ENCODE measurements at regions not wholly inside any gene's neighbourhood (a gene's known extent, or its start where the extent isn't known, plus 50 kb on each side); places are given as distances from the start of the nearest gene placed in this dataset.

DNA sequence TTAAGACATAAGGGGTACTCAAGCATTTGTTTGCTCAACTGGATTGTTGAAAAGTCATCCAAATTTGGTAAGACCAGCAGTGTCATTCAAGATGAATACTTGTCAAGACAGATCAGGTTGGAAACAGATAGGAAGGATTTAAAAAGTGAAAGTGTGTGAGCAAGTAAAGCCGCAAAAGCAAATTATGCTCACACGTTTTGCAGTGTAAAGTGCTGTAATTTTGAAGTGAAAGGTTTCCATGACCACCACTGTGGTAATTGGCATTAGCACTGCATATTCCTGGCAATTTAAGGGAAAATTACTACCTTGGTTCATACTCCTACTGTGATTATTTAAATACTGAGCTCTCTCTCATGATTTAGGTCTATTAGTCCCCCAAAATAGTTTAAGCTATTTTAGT, 704.1 kb upstream of the CCDC179 start:
- Histone ChIP-seq H2AK5ac (ENCODE audit: low read depth, low read length) (no peak overlapping the region), H2BK120ac (ENCODE audit: low read depth, low read length) (no peak overlapping the region), H3K23ac (ENCODE audit: low read depth, low read length, poor library complexity) (no peak overlapping the region), H4K91ac (ENCODE audit: low read depth, low read length, poor library complexity) (no peak overlapping the region), H3K4me3 (ENCODE audit: low read length in 2 of 2) (no peak overlapping the region), H3K4ac (ENCODE audit: low read length) (no peak overlapping the region), H3K27me3 (ENCODE audit: control insufficient read depth in 3 of 3, insufficient read depth in 3 of 3, low read depth in 1 of 3, low read length in 3 of 3) (no peaks in the 10 kb centered on the region), H3K79me1 (ENCODE audit: low read depth, low read length) (no peaks in the 10 kb centered on the region), H3K9ac (ENCODE audit: low read depth, low read length, poor library complexity) (no peak overlapping the region), H2AFZ (ENCODE audit: low read length) (no peak overlapping the region), H2BK15ac (ENCODE audit: low read length) (no peak overlapping the region), H3K14ac (ENCODE audit: low read length) (no peak overlapping the region), H3K36me3 (replicated peaks in 1 of 2; ENCODE audit: control insufficient read depth in 2 of 2, insufficient read depth in 2 of 2, low read length in 2 of 2) (no peaks in the 10 kb centered on the region), H3K4me2 (ENCODE audit: insufficient read depth, low read length, poor library complexity, severe bottlenecking) (no peak overlapping the region), H3K4me1 (ENCODE audit: control insufficient read depth in 2 of 2, insufficient read depth in 1 of 2, low read depth in 1 of 2, low read length in 2 of 2) (no peaks in the 10 kb centered on the region), H2BK5ac (ENCODE audit: low read length) (no peak overlapping the region), H3K27ac (replicated peaks; ENCODE audit: low read length) (no peak overlapping the region), H3K9me3 (replicated peaks in 1 of 2; ENCODE audit: control insufficient read depth in 2 of 2, insufficient read depth in 1 of 2, low read depth in 1 of 2, low read length in 2 of 2) (no peaks in the 10 kb centered on the region), H4K8ac (ENCODE audit: low read depth, low read length) (no peak overlapping the region), H2BK12ac (ENCODE audit: low read length) (no peak overlapping the region), H3K18ac (ENCODE audit: low read length) (no peak overlapping the region)
- no CpG with 5 or more reads among the region's 2 CpGs for WGBS, 2 donors (ENCODE audit: extremely low coverage in 2 of 2, insufficient read length in 2 of 2, insufficient replicate concordance in 1 of 2)
- DNase-seq (ENCODE audit: low spot score) = no peak

DNA sequence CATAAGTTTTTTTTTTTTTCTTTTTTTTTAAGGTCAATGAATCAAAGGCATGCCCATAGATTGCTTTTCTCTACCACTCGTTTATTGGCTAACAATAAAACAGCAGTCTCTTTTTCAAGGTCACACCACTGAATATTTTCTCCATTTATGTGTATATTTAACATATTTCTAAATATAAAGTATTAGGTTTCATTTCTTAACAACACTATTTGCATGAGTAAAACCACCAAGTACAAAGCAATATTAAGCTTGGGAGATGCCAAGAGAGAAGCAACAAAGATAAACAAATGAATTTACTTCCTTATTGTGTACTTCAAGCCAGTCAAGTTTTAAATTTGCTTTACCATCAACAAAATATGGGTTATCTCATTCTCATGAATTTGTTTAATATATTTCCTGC, 708.9 kb upstream of the CCDC179 start:
- H3K14ac ChIP-seq (ENCODE audit: low read length) = no peak overlapping the region
- no peak overlapping the region for H2AFZ ChIP-seq (ENCODE audit: low read length)
- H3K27me3 ChIP-seq (ENCODE audit: control insufficient read depth in 3 of 3, insufficient read depth in 3 of 3, low read depth in 1 of 3, low read length in 3 of 3) = no peaks in the 10 kb centered on the region
- H3K9me3 ChIP-seq (replicated peaks in 1 of 2; ENCODE audit: control insufficient read depth in 2 of 2, insufficient read depth in 1 of 2, low read depth in 1 of 2, low read length in 2 of 2) = no peaks in the 10 kb centered on the region
- H2AK5ac ChIP-seq (ENCODE audit: low read depth, low read length) = no peak overlapping the region
- no peak overlapping the region for H3K4ac ChIP-seq (ENCODE audit: low read length)
- H2BK15ac ChIP-seq (ENCODE audit: low read length) = no peak overlapping the region
- H3K27ac ChIP-seq (replicated peaks; ENCODE audit: low read length) = no peak overlapping the region
- no peak overlapping the region for H2BK5ac ChIP-seq (ENCODE audit: low read length)
- no peak overlapping the region for H3K18ac ChIP-seq (ENCODE audit: low read length)
- H3K36me3 ChIP-seq (replicated peaks in 1 of 2; ENCODE audit: control insufficient read depth in 2 of 2, insufficient read depth in 2 of 2, low read length in 2 of 2) = no peaks in the 10 kb centered on the region
- H3K9ac ChIP-seq (ENCODE audit: low read depth, low read length, poor library complexity) = no peak overlapping the region
- H3K4me2 ChIP-seq (ENCODE audit: insufficient read depth, low read length, poor library complexity, severe bottlenecking) = no peak overlapping the region
- no peaks in the 10 kb centered on the region for H3K4me1 ChIP-seq (ENCODE audit: control insufficient read depth in 2 of 2, insufficient read depth in 1 of 2, low read depth in 1 of 2, low read length in 2 of 2)
- no peak overlapping the region for H4K8ac ChIP-seq (ENCODE audit: low read depth, low read length)
- no peak overlapping the region for H3K23ac ChIP-seq (ENCODE audit: low read depth, low read length, poor library complexity)
- no peaks in the 10 kb centered on the region for H3K79me1 ChIP-seq (ENCODE audit: low read depth, low read length)
- H4K91ac ChIP-seq (ENCODE audit: low read depth, low read length, poor library complexity) = no peak overlapping the region
- H2BK120ac ChIP-seq (ENCODE audit: low read depth, low read length) = no peak overlapping the region
- no peak overlapping the region for H2BK12ac ChIP-seq (ENCODE audit: low read length)
- H3K4me3 ChIP-seq (ENCODE audit: low read length in 2 of 2) = no peak overlapping the region
- no CpG with 5 or more reads among the region's 1 CpG for WGBS, 2 donors (ENCODE audit: extremely low coverage in 2 of 2, insufficient read length in 2 of 2, insufficient replicate concordance in 1 of 2)
- DNase-seq (ENCODE audit: low spot score) = no peak

DNA sequence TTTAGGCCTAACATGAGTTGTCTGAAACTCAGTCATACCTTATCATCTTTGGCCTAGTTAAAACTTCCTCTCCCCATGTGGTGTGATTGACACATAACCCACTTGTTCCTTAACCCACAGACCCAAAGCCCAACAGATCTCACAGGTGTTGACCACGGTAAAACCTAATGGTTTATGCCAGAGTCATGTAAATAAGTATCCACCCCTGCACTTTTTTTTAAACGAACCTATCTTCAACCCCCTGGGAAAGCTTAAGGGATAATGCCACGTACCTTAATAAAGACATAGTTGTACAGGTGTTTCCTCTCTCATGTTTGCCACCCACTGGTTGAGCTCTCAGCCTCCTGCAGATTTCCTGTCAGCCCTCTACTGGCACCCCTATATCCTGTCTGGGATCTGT, 709.3 kb upstream of the CCDC179 start:
- Histone ChIP-seq H3K27me3 (ENCODE audit: control insufficient read depth in 3 of 3, insufficient read depth in 3 of 3, low read depth in 1 of 3, low read length in 3 of 3) (no peaks in the 10 kb centered on the region), H3K4me1 (ENCODE audit: control insufficient read depth in 2 of 2, insufficient read depth in 1 of 2, low read depth in 1 of 2, low read length in 2 of 2) (no peaks in the 10 kb centered on the region), H2BK120ac (ENCODE audit: low read depth, low read length) (no peak overlapping the region), H4K91ac (ENCODE audit: low read depth, low read length, poor library complexity) (no peak overlapping the region), H3K9ac (ENCODE audit: low read depth, low read length, poor library complexity) (no peak overlapping the region), H2BK15ac (ENCODE audit: low read length) (no peak overlapping the region), H2BK5ac (ENCODE audit: low read length) (no peak overlapping the region), H4K8ac (ENCODE audit: low read depth, low read length) (no peak overlapping the region), H3K27ac (replicated peaks; ENCODE audit: low read length) (no peak overlapping the region), H3K23ac (ENCODE audit: low read depth, low read length, poor library complexity) (no peak overlapping the region), H3K4me2 (ENCODE audit: insufficient read depth, low read length, poor library complexity, severe bottlenecking) (no peak overlapping the region), H2AFZ (ENCODE audit: low read length) (no peak overlapping the region), H3K79me1 (ENCODE audit: low read depth, low read length) (no peaks in the 10 kb centered on the region), H3K4me3 (ENCODE audit: low read length in 2 of 2) (no peak overlapping the region), H3K14ac (ENCODE audit: low read length) (no peak overlapping the region), H3K36me3 (replicated peaks in 1 of 2; ENCODE audit: control insufficient read depth in 2 of 2, insufficient read depth in 2 of 2, low read length in 2 of 2) (no peaks in the 10 kb centered on the region), H3K4ac (ENCODE audit: low read length) (no peak overlapping the region), H3K18ac (ENCODE audit: low read length) (no peak overlapping the region), H2AK5ac (ENCODE audit: low read depth, low read length) (no peak overlapping the region), H2BK12ac (ENCODE audit: low read length) (no peak overlapping the region), H3K9me3 (replicated peaks in 1 of 2; ENCODE audit: control insufficient read depth in 2 of 2, insufficient read depth in 1 of 2, low read depth in 1 of 2, low read length in 2 of 2) (no peaks in the 10 kb centered on the region)
- no CpG with 5 or more reads among the region's 3 CpGs for WGBS, 2 donors (ENCODE audit: extremely low coverage in 2 of 2, insufficient read length in 2 of 2, insufficient replicate concordance in 1 of 2)
- no peak for DNase-seq (ENCODE audit: low spot score)

- Histone ChIP-seq H3K4me1 (ENCODE audit: control insufficient read depth in 2 of 2, insufficient read depth in 1 of 2, low read depth in 1 of 2, low read length in 2 of 2) (no peaks in the 10 kb centered on the region), H3K4ac (ENCODE audit: low read length) (no peak overlapping the region), H3K4me2 (ENCODE audit: insufficient read depth, low read length, poor library complexity, severe bottlenecking) (no peak overlapping the region), H3K79me1 (ENCODE audit: low read depth, low read length) (no peaks in the 10 kb centered on the region), H3K9me3 (replicated peaks in 1 of 2; ENCODE audit: control insufficient read depth in 2 of 2, insufficient read depth in 1 of 2, low read depth in 1 of 2, low read length in 2 of 2) (no peaks in the 10 kb centered on the region), H3K14ac (ENCODE audit: low read length) (no peak overlapping the region), H2BK120ac (ENCODE audit: low read depth, low read length) (no peak overlapping the region), H3K23ac (ENCODE audit: low read depth, low read length, poor library complexity) (no peak overlapping the region), H2BK15ac (ENCODE audit: low read length) (no peak overlapping the region), H3K27me3 (ENCODE audit: control insufficient read depth in 3 of 3, insufficient read depth in 3 of 3, low read depth in 1 of 3, low read length in 3 of 3) (no peaks in the 10 kb centered on the region), H2AFZ (ENCODE audit: low read length) (no peak overlapping the region), H4K91ac (ENCODE audit: low read depth, low read length, poor library complexity) (no peak overlapping the region), H3K4me3 (ENCODE audit: low read length in 2 of 2) (no peak overlapping the region), H3K18ac (ENCODE audit: low read length) (no peak overlapping the region), H2AK5ac (ENCODE audit: low read depth, low read length) (no peak overlapping the region), H3K36me3 (replicated peaks in 1 of 2; ENCODE audit: control insufficient read depth in 2 of 2, insufficient read depth in 2 of 2, low read length in 2 of 2) (no peaks in the 10 kb centered on the region), H2BK5ac (ENCODE audit: low read length) (no peak overlapping the region), H3K9ac (ENCODE audit: low read depth, low read length, poor library complexity) (no peak overlapping the region), H4K8ac (ENCODE audit: low read depth, low read length) (no peak overlapping the region), H3K27ac (replicated peaks; ENCODE audit: low read length) (no peak overlapping the region), H2BK12ac (ENCODE audit: low read length) (no peak overlapping the region)
- DNase-seq (ENCODE audit: low spot score) = no peak
Observed at GRCh38 chr11:23570828-23571227, 710.6 kb upstream of the CCDC179 start.
